GM12873 (cell line): ENCODE measurements at regions not wholly inside any gene's neighbourhood (a gene's known extent, or its start where the extent isn't known, plus 50 kb on each side); places are given as distances from the start of the nearest gene placed in this dataset.

Experiments
- TF ChIP-seq, protein P1 (sequence below): IDR thresholded peaks from 2 replicates; pipeline ENCODE4 v1.5.1; 2012; ENCODE audit warnings: low read depth, mild to moderate bottlenecking, moderate library complexity, low read length, control low read depth; ENCODE audit not compliant: insufficient read depth; ENCODE audit errors: missing control alignments

DNA sequence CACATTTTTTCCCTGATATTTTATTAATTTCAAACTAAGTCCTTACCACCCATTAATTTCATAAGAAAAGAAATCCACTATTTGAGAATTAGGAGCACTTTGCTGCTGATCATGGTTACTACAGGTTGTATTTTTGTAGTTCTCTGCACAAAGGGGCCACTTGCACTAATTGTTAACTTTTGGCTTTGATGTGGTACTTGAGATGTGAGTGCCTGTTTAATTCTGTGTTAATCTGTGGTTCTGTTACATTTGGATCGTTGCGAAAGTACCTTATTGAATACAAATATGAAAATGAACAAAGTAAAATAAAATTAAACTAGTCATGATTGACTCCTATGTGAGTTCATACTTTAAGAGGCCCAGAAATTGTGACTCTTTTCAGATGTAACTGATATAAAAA lies 374.9 kb upstream of the RGS6 start:
- TF ChIP-seq, protein P1, sequence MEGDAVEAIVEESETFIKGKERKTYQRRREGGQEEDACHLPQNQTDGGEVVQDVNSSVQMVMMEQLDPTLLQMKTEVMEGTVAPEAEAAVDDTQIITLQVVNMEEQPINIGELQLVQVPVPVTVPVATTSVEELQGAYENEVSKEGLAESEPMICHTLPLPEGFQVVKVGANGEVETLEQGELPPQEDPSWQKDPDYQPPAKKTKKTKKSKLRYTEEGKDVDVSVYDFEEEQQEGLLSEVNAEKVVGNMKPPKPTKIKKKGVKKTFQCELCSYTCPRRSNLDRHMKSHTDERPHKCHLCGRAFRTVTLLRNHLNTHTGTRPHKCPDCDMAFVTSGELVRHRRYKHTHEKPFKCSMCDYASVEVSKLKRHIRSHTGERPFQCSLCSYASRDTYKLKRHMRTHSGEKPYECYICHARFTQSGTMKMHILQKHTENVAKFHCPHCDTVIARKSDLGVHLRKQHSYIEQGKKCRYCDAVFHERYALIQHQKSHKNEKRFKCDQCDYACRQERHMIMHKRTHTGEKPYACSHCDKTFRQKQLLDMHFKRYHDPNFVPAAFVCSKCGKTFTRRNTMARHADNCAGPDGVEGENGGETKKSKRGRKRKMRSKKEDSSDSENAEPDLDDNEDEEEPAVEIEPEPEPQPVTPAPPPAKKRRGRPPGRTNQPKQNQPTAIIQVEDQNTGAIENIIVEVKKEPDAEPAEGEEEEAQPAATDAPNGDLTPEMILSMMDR = no peak

DNA sequence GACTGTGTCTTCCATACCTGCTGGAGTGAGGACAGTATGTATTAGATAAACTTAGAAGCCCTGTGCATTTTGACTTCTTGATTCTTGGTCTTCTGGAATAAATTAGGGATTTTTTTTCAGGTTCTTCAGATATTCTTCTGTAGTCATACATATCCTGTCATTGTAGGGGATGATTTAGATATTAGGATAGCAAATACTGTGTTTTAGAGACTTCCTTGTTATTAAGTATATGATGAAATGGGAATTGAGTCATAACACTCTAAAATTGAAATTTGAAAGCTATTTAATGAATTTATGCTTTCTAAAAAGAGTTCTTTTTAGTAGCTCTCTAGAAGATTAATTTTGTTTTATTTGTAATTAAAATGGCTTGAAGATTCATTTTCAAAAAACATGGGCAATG lies 371.5 kb upstream of the RGS6 start:
- TF ChIP-seq, protein P1 = no peak

DNA sequence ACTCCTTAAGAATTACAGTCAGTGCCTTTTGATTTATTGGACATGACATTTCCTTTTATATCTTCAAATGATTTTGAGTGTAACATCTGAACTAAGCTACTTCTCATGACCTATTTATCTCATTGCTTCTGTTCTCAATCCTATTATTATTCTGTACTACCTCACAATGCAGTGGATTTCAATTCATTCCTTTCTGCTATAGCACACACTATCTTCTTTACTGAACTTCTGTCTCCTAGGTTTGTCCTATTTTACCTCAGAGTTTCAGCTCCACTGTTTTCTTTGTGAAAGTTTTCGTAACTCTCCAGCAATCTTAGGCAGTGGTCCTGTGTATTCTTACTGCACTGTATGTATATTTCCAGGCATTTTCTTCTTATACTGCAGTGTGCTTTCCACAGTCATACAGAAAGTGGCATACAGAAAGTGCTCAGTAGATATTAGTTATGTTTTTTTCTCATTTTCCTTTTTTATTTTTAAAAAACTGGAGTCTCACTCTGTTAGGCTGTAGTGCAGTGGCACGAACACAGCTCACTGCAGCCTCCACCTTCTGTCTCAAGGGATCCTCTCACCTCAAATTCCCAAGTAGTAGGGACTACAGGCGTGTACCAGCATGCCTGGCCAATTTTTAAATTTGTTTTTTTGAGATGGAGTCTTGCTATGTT lies 368.6 kb upstream of the RGS6 start:
- TF ChIP-seq, protein P1 = no peak

DNA sequence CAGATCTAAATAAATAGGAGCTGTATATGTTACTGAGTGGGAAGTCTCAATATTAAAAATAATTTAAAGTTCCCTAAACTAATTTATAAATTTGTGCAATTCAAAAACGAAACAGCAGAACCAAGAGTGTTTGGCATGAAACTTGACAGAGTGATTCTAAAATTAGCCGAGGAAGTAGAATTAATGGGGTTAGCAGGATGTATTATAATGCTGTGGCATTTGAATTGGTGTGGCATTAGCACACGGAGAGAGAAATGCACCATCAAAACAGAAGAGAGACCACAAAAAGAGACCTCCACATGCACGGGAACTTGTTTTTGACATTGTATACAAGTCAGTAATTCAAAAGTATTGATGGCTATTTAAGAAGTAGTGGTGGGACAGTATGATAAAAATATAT lies 366.0 kb upstream of the RGS6 start:
- TF ChIP-seq, protein P1 = no peak

DNA sequence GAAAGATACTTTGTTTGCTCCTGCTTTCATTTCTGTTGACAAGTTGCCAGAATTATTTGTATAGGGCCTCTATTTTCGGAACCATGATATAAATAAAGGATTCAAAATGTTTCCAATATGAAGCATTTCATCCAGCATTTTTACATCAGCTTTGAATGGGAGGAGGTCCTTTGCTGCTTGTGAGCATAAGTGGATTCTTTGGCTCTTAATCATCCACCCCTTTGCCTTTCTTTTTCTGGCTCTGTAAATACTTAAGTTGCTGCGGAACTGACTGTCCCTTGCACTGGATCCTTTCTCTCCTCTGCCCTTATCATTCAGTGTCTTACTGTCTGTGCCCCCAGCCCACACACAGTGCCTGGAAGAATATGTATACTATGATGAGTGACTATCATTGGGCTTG lies 357.3 kb upstream of the RGS6 start:
- TF ChIP-seq, protein P1 = no peak

DNA sequence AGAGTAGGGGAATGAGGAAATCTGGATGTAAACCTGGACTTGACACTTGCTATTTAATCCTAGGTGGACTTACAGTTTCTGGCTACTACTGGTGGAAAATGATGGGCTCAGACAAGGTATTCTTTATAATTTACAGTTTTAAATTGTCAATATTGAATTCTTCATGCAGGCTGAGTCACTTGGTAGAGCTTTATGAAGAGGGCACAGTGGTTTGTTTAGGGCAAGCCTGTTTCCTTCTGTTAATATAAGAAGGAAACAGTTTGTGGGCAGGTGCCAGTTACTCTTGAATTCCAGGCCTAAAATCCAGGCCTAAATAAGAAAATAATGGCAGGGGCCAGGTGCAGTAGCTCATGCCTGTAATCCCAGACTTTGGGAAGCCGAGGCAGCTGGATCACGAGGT lies 355.8 kb upstream of the RGS6 start:
- TF ChIP-seq, protein P1 = no peak

DNA sequence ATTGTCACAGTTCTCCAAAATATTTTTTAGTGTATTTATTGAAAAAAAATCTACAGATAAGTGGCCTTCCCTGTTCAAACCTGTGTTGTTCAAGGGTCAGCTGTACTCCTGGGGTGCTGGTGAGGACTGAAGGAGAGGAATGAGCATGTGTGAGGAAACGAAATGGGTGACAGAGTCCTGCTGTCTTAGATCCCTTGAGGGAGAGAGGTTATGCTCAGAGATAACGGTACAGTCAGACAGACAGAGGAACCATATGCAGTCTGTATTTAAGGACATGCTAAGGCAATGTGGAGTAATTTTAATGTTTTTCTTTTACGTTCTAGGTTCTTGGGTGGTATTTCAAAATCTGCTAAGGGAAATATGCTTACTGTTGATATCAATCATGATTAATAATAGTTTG lies 352.9 kb upstream of the RGS6 start:
- TF ChIP-seq, protein P1 = no peak
